Cardiac fibroblast (primary cell): ENCODE measurements at regions not wholly inside any gene's neighbourhood (a gene's known extent, or its start where the extent isn't known, plus 50 kb on each side); places are given as distances from the start of the nearest gene placed in this dataset.

Experiments
- DNase-seq, 2 donors: peaks; one replicate each; pipeline versions ENCODE4 v3.0.0 to v3.0.0-alpha.2; 2010; ENCODE audit warnings: low read depth in 2 of 2
- H3K4me3 ChIP-seq, 2 donors: replicated peaks in 1 of 2; 1 replicate in 1 of 2; 2 replicates in 1 of 2; pipeline ENCODE4 v1.5.1; 2011; ENCODE audit warnings: low read depth in 2 of 2, low read length in 2 of 2, mild to moderate bottlenecking in 2 of 2, moderate library complexity in 1 of 2
- CTCF ChIP-seq: IDR thresholded peaks from one replicate; pipeline ENCODE4 v1.5.1; 2011; ENCODE audit warnings: low read depth, mild to moderate bottlenecking, low read length, inconsistent platforms

DNA sequence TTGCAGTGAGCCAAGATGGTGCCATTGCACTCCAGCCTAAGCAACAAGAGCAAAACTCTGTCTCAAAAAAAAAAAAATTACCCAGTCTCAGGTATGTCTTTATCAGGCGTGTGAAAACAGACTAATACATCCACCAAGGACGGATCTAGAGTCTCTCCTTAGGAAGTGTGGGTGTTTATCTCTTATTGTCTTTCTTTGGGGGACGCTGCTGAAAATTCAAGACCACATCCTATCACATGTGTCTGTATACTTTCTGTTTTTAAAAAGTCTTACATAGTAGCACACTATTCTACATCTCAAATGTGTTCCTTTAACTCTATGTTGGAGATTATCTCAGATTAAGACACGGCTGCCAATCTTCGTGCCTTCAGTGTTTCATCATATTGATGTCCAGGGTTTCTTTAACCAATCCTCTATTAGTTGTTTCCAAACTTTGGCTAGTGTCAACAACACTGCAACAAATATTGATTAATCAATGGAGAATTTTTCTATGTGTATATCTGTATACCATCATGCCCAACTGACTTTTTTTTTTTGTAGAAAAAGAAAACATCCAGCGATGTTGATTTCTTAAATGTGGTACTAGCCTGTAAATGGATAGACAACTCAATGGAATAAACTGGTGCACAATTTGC lies 92.3 kb upstream of the KDM7A start:
- no peak overlapping the region for H3K4me3 ChIP-seq
- no peak for TF ChIP-seq CTCF

GRCh38 chr7:140267381-140268226 lies 90.8 kb upstream of the KDM7A start:
- no peak for DNase-seq
- TF ChIP-seq CTCF: no peak
- no peak overlapping the region for H3K4me3 ChIP-seq

More for the DNA sequence above, 92.3 kb upstream of the KDM7A start:
- DNase-seq: no peak

DNA sequence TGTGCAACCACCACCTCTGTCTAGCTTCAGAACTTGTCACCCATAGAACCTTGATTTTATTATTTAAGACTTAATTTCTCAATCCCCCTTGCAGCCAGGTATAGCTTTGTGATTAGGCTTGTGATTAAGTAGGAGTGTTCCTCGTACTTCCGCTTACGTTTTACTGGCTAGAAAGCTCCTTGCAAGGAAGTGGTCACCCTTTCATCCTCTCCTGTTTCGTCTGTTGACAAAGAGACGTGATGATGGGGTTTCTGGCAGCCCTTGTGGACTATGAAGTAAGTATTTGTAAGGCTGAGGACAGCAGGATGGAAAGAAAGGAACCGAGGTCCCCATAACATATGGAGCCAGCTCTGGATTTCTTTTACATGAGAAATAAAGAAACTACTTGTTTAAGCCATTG lies 86.5 kb upstream of the KDM7A start:
- no peak for DNase-seq
- no peak for TF ChIP-seq CTCF

DNA sequence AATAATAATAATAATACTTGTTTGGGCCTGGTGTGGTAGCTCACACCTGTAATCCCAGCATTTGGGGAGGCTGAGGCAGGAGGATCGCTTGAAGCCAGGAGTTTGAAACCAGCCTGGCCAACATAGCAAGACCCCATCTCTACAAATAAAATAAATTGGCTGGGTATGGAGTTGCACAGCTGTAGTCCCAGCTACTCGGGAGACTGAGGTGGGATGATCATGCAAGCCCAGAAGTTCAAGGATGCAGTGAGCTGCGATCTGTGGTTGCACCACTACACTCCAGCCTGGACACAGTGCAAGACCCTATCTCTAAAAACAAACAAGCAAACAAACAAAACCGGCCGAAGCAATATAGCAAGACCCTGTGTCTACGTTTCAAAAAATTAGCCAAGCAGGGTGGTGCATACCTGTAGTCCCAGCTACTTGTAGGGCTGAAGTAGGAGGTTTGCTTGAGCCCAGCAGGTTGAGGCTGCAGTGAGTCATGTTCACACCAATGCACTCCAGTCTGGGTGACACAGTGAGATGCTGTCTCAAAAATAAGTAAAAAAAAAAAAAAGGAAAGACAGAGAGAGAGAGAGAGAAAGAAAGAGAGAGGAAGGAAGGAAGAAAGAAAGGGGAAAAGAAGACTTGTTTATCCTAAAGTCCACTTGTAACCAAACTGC lies 85.6 kb upstream of the KDM7A start:
- no peak for DNase-seq
- TF ChIP-seq CTCF: no peak
- H3K4me3 ChIP-seq: no peak overlapping the region

More for the DNA sequence above, 86.5 kb upstream of the KDM7A start:
- no peak overlapping the region for H3K4me3 ChIP-seq

- no peak overlapping the region for H3K4me3 ChIP-seq
- no peak for TF ChIP-seq CTCF
- no peak for DNase-seq
Measured at GRCh38 chr7:140261522-140261921, 84.7 kb upstream of the KDM7A start.

- no peak overlapping the region for H3K4me3 ChIP-seq
- TF ChIP-seq CTCF: no peak
- no peak for DNase-seq
Measured at GRCh38 chr7:140261105-140261486, 84.3 kb upstream of the KDM7A start.
